Effector CD8-positive, alpha-beta T cell (primary cell): ENCODE measurements at regions not wholly inside any gene's neighbourhood (a gene's known extent, or its start where the extent isn't known, plus 50 kb on each side); places are given as distances from the start of the nearest gene placed in this dataset.
A peak's percentile ranks its signal among the peaks of the same experiment; 100 is the strongest.
"Not testable (repeated sequence)": the region's sequence is repeated elsewhere in the genome, so short reads cannot be mapped to it uniquely, and the experiment has no call there.

Source experiments
- DNase-seq: peaks from one replicate; lab custom pipeline; 2025; lab: John Stamatoyannopoulos, UW

DNA sequence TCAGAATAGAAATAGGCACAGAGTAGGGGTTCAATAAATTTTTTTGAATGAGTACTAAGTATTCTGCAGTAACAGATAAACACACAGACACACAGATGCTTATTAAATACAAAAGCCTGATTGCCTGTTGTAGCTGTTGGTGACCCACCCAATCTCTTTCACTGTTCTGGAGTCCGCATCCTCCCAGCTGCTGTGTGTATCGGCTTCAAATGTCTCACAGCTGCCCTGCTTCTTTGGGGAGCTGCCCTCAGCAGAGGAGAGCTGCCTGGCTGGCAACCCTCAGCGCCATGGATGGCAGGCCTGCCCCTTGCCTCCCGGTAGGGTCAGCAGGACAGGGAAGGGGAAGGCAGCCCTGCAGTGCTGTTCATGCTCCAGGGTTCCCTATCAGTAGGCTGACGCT is 50.5 kb upstream of the PRNP start:
- DNase-seq = no peak

DNA sequence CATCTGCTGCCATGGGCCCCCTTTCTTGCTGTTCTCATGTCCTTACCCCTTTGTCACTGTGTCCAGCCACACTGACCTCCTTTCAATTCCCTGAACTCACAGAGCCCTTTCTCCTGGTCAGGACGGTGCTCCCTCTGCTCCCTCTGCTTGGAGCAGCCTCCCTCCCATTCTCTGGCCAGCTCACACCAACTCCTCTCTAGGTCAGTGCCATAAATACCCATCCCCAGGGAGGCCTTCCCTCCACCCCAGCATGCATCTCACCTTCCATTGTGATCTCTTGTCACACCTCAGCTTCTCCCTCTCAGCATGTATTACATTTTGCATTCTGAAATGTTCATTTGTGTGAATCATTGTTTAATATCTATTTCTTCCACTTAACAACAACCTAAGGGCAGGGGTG is 50.9 kb upstream of the PRNP start:
- no peak for DNase-seq

DNA sequence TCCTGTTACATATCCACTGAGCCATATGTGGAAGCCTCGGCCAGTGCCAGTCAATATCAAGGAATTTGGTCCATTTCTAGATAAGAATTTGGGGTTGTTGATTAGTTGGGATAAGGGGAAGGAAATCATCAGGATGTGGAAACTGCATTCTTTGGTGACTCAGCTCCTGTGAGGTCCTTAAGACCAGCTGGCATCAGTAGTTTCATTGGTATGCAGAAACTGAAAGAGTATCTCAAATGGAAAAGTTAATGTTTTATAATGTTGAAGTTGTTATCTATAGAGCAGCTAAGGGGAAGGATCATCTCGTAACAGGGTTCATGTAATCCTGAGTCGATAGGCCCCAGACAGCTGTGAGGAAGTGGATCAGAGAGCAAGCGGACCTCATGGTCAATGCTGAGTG is 52.5 kb upstream of the PRNP start:
- DNase-seq = no peak

DNA sequence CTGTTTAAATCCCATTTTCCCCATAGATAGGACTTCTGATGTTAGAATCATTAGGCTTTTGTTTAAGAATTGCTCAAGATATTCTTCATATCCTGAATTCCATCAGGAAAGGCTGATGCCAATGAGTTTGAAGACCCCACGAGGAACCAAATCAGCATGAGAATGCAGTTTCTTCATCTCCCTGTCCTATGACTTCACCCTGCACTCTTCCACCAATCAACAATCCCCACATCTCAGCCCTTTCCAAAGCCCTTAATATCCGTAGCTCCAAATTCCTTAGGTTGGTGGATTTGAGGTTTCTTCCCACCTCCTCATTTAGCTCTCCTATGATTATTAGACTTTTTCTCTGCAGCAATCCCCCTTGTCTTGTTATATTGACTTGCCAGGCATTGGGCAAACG is 52.9 kb upstream of the PRNP start:
- DNase-seq = no peak

DNA sequence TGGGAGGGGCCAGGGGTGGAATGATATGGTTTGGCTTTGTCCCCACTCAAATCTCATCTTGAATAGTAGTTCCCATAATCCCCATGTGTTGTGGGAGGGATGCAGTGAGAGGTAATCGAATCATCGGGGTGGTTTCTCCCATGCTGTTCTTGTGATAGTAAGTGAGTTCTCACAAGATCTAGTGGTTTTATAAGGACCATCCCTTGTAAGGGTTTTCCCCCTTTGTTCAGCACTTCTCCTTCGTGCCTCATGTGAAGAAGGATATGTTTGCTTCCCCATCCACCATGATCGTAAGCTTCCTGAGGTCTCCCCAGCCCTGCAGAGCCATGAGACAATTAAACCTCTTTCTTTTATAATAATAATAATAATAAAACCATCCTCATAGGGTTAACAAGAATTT is 53.4 kb upstream of the PRNP start:
- DNase-seq = no peak

DNA sequence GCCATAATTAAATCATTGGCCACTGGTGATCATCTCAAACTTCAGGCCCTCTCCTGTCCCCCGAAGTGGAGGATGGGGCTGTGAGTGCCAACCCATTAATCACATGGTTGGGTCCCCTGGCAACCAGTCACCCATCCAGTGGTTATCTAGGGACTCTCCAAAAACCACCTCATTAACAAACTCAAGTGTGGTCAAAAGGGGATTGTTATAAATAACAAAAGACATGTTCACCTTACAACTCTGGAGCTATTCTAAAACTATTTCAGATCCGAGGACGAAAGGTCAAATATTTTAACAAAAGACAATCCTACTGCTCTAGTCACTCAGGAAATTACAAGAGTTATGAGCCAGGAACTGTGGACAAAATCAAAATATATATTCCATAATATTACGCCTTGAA is 60.0 kb upstream of the PRNP start:
- DNase-seq = no peak

DNA sequence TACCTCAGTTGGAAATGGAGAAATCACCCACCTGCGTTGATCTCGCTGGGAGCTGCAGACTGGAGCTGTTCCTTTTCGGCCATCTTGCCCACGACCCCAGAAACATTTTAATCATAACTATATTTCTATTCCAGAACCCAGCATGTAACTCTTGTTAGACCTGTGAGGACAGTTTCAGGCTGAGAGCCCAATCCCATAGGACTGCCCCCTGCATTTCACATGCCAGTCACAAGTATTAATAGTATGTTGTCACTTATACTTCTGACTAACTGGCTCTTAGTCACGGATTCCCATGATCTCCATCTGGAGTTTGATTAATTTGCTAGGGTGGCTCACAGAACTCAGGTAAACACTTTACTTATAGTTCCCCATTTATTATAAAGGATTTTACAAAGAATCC is 60.6 kb upstream of the PRNP start:
- no peak for DNase-seq

DNA sequence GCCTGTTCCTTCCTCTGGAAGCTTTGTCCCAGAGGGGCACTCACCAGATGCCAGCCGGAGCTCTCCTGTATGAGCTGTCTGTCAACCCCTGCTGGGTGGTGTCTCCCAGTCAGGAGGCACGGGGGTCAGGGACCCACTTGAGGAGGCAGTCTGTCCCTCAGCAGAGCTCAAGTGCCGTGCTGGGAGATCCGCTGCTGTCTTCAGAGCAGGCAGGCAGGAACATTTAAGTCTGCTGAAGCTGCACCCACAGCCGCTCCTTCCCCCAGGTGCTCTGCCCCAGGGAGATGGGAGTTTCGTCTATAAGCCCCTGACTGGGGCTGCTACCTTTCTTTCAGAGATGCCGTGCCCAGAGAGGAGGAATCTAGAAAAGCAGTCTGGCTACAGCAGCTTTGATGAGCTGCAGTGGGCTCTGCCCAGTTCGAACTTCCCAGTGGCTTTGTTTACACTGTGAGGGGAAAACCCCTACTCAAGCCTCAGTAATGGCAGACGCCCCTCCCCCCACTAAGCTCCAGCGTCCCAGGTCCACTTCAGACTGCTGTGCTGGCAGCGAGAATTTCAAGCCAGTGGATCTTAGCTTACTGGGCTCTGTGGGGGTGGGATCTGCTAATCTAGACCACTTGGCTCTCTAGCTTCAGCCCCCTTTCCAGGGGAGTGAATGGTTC is 61.5 kb upstream of the PRNP start:
- not testable (repeated sequence) for DNase-seq

DNA sequence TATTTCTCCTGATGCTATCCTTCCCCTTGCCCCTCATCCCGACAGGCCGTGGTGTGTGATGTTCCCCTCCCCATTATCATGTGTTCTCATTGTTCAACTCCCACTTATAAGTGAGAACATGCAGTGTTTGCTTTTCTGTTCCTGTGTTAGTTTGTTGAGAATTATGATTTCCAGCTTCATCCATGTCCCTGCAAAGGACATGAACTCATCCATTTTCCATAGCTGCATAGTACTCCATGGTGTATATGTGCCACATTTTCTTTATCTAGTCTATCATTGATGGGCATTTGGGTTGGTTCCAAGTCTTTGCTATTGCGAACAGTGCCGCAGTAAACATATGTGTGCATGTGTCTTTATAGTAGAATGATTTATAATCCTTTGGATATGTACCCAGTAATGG is 67.1 kb upstream of the PRNP start:
- DNase-seq = not testable (repeated sequence)

DNA sequence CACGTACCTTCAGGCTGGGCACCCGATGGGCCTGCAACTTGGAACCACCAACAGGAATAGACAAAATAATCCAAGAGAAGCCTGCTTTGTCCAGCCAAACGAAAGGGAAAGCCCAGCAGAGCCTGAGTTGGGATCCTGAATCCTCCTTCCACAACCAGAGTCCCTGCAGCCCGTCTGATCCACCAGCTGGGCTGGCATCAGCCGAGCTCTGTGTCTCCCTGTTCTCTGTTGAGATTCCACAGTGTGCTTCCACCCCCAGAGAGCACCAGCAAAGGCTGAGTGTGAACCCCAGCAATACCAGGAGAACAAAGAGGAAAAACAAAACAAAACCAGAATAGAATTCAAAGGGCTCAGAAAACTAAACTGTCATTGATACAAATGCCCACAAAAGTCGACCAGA is 68.8 kb upstream of the PRNP start:
- DNase-seq = no peak

DNA sequence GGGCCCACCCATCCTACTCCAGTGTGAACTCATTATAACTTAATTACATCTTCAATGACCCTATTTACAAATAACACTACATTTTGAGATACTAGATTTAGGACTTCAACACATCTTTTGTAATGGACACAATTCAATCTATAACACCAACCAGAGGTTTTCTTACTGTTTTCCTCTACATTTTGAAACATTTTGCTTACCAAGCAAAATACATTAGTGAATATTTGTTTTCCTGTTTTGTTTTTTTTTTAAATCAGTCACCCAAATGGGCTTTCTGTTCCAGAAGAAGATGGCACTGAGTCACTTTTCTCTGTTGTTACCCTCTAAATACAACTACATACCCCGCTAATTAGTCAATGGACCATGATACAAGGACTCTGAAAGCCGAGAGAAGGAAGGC is 69.2 kb upstream of the PRNP start:
- no peak for DNase-seq

DNA sequence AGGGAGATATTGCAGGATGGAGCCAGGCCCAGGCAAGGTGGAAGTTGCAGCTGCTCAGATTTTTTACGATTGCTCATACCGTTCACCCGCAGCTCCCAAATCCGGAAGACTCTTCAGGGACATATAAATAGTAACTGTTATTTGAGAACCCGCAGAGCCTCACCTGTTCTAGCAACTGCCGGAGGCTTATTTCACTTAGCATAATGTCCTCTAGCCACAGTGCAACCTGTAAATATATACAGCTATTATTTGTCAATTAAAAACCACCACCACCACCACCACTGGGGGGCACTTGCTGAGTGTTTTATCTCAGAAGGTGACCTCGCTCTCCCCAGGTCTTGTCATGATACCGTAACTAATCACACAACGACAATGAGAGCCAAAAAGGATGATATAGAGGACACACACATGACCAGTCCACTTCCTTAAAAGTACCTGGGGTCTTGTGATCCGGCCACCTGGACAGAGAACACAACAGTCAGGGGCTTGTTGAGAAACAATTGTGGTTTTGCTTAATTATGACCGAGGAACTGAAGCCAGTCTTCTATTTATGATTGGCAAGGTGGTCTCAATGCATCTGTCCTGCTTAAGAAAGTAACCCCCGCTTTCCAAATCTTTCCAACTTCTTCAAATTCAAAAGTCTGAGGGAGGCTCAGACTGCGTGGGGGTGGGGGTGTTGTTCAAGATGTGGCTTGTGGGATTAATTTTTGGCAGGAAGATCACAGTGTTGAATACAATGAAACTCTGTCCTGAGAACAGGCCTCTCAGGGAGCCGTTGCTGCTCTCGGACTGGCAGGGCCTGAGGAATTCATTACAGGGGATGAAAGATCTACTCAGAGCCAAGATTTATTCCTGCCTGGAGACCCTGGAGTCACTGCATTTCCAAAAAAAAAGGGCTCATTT is 72.3 kb upstream of the PRNP start:
- peak; percentile 12 for DNase-seq

DNA sequence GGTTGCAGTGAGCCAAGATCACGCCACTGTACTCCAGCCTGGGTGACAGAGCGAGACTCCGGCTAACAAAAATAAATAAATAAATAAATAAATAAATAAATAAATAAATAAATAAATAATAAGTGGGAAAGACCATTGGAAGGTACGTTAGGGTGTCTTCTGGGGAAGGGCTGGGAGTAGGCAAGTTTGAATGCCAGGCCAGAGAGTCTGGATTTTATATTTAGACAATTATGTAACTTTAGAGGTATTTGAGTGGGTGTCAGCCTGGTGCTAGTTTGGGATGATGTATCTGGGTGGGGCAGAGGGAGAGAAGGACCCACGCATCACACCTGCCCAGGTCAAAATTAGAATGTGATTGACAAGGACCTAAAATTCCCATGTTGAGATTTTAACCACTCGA is 73.1 kb upstream of the PRNP start:
- DNase-seq = no peak

DNA sequence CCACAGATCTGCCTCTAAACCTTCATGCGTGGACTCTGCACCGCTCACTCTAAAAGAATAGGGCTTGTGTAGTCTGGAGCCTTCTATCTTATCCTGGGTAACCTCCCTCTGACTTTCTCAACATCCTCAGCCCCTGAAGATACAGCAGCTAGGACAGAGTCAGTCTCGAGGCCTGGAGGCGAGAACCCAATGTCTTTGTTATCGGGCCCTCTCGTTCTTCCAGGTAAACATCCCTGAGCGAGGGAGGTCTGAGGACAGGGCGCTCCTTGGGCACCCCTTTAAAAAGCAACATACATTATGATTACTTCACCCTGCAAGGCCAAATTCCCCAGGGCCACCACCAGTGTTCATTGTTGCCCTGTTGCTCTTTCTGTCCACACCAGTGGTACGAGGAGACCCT is 75.4 kb upstream of the PRNP start:
- DNase-seq = no peak

DNA sequence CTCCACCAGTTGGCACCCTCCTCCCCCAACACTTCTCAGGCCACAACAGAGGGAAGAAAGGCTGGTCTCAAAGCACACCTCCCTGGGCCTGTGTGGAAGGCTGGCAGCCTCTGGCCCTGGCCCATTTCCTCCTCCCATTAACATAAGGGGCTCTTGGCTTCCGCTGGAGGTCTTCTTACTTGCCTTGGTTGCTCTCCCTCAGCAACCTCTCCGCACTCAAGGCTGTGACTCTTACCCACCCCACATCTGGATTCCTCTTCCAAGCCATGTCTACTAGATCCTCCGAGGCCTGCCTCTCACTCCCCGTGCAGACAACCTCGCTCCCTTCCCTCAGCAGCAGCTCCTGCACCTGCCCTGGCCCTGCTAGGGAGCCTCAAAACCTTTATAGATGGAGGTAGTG is 76.7 kb upstream of the PRNP start:
- DNase-seq = no peak

DNA sequence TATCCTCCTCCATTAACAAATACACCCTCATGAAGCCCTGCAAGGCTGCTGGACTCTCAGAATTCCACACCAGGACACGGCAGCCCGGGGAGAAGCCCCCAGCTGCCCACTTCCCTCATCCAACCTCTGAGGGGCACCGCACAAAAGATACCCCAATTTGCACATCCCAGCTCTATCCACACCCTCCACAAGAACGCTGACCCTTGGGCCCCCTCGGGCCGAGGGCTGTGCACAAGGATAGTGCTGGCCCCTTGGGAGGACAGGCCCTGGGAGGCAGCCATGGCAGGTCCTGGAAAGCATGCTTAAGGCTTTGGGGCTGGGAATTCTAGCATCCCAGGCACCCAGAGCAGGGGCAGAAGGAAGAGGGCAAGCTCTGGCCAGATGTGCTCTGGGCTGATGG is 77.4 kb upstream of the PRNP start:
- DNase-seq = no peak

DNA sequence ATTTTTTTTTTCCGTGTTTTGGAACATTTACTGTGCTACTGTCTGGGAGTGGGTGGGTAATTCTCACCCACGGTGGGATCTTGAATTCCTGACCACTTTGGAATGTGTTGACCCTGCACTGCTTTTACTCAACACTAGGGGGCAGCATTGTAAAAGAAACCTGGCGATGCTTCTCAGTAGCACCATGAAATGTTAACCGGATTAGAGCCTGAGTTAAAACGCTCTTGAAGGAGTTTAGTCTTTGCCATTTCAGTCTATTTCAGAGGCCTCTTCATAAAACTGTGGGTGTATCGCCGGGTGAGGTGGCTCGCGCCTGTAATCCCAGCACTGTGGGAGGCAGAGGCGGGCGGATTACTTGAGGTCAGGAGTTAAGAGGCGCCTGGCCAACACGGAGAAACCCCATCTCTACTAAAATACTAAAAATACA is 79.0 kb upstream of the PRNP start:
- DNase-seq = peak; percentile 38

DNA sequence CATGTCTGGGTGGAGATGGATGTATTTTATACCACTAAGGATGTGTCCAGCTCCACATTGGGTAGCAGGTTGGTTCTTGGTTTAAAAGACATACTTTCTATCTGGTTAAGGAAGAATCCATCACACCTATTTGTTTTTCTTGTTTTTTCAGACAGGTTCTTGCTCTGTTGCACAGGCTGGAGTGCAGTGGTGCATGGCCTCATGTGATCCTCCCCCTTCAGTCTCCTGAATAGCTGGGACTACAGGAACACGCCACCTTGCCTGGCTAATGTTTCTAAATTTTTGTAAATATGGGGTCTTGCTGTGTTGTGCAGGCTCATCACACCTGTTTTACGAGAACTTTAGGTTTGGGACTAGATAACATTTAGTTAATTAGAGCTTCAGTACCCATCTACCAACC is 80.2 kb upstream of the PRNP start:
- DNase-seq = no peak

DNA sequence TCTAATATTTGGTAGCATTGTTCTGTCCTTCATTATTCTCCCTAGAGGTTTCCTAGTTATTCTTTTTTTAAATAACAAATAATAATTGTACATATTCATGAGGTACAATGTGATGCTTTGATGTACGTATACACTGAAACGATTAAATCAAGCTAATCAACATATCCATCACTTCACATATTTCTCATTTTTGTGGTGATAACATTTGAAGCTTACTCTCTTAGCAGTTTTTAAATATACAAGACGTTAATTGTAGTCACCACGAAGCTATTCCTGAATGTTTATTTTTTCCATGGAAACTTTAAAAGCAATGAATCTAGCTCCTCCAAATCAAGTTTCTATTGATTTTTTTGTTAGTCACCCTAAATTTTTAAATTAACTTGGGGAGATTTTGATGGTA is 81.1 kb upstream of the PRNP start:
- no peak for DNase-seq

DNA sequence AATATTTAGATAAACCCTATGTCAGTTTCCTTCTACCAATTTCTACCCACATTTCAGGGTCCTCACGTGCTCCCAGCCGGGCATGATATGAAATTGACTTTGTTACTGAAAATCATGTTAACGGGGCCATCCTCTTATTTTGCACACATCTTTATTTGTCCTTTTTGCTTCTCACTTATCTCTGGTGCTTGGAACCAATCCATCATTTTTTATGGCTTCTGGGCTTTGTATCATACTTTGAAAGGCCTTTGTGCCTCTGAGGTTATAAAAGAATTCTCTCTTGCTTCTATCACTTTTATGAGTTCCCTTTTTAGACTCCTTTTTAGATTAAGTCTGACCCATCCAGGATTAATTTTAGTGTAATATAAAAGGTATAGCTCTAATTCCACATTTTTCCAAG is 81.7 kb upstream of the PRNP start:
- no peak for DNase-seq

DNA sequence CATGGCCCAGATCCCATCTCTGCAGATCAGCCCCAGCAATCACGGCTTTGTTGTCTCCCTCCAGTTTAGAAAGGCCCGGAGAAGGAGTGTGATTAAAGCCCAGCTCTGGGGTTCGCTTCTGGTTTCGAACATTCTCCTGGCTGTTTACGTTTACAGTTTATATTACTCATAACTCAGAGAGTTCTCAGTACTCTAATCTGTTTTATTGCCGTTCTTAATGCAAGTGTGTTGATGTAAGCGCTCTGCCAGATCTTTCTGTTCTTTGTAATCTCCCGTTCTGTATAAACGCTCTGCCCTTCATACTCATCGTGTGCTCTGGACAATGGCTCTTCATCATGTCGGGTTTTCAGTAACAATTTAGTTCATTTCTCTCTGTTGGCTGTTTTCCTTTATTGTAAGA is 82.5 kb upstream of the PRNP start:
- no peak for DNase-seq

DNA sequence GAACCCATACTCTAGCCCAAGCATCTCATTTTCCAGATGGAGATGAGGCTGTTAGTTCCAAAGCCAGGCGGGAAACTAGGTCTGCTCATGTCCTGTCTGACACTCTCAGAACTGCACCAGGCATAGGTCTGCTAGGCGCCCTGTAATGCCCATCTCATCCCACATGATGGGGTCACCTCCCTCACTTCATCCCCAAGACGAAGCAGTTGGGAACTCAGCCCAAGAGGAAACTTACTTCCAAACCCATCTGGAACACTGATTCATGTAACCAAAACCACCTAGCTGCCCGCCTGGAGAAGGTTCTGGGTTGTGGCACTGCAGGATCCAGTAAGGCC is 84.0 kb upstream of the PRNP start:
- DNase-seq = no peak

DNA sequence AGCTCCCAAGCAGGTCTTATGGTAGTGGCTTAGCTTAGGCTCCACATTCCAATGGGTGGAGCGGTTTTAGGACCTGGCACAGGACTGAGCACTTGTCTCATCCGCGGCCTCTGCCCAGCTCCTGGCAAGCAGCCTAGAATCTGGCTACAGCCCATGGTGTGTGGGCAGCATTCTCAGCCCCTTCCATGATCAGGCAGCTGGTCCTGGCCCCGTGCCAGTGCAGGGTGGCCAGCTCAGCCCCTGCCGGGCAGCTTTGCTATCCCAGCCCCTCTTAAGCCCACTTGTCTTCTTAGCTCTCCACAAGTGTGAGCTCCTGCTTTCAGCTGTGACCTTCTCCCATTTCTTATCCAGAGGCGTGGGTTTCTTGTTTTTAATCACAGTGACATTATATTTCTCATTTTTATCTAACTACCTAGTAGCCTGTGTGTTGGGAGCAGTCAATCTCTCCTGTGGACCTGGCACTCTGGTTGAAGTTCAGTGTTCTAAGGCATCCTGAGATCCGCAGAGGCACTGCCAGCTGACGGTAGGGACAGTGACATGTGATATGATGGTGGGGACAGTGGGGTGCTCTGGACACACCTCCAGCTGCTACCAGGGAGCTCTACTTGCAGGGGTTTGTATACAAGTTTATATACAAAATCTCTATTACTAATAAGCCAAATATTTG is 84.5 kb upstream of the PRNP start:
- no peak for DNase-seq
